Brain pericyte (primary cell): ENCODE measurements at regions not wholly inside any gene's neighbourhood (a gene's known extent, or its start where the extent isn't known, plus 50 kb on each side); places are given as distances from the start of the nearest gene placed in this dataset.
"Not testable (repeated sequence)": the region's sequence is repeated elsewhere in the genome, so short reads cannot be mapped to it uniquely, and the experiment has no call there.

ENCODE experiments used
- DNase-seq: peaks from one replicate; pipeline ENCODE4 v3.0.0-alpha.2; 2012; ENCODE audit warnings: low read depth, low spot score

- DNase-seq: not testable (repeated sequence)
Observed at GRCh38 chr7:55743454-55743717, 119.2 kb downstream of the SEPTIN14 start.

GRCh38 chr7:55742651-55743453 lies 119.7 kb downstream of the SEPTIN14 start:
- not testable (repeated sequence) for DNase-seq

GRCh38 chr7:55741721-55742631 lies 120.6 kb downstream of the SEPTIN14 start:
- not testable (repeated sequence) for DNase-seq

GRCh38 chr7:55740633-55741250 lies 121.8 kb downstream of the SEPTIN14 start:
- not testable (repeated sequence) for DNase-seq

- not testable (repeated sequence) for DNase-seq
Observed at GRCh38 chr7:55740053-55740452, 122.5 kb downstream of the SEPTIN14 start.

GRCh38 chr7:55736641-55737221 lies 125.8 kb downstream of the SEPTIN14 start:
- DNase-seq: not testable (repeated sequence)

GRCh38 chr7:55733241-55734140 lies 129.1 kb downstream of the SEPTIN14 start:
- no peak for DNase-seq

GRCh38 chr7:55731931-55732330 lies 130.6 kb downstream of the SEPTIN14 start:
- no peak for DNase-seq

GRCh38 chr7:55730197-55730596 lies 132.4 kb downstream of the SEPTIN14 start:
- no peak for DNase-seq

GRCh38 chr7:55723621-55723941 lies 139.0 kb downstream of the SEPTIN14 start:
- DNase-seq: no peak

GRCh38 chr7:55722874-55723620 lies 139.5 kb downstream of the SEPTIN14 start:
- DNase-seq: not testable (repeated sequence)

GRCh38 chr7:55721004-55721403 lies 141.5 kb downstream of the SEPTIN14 start:
- not testable (repeated sequence) for DNase-seq

GRCh38 chr7:55715247-55715867 lies 143.1 kb upstream of the VOPP1 start:
- DNase-seq: not testable (repeated sequence)

GRCh38 chr7:55714370-55714769 lies 142.1 kb upstream of the VOPP1 start:
- DNase-seq: not testable (repeated sequence)

- DNase-seq: not testable (repeated sequence)
Observed at GRCh38 chr7:55710312-55710711, 138.0 kb upstream of the VOPP1 start.

GRCh38 chr7:55708028-55708427 lies 135.7 kb upstream of the VOPP1 start:
- DNase-seq: not testable (repeated sequence)

- DNase-seq: not testable (repeated sequence)
Observed at GRCh38 chr7:55707410-55707809, 135.1 kb upstream of the VOPP1 start.

- DNase-seq: not testable (repeated sequence)
Observed at GRCh38 chr7:55706451-55707195, 134.3 kb upstream of the VOPP1 start.
